ENCODE measurements at regions not wholly inside any gene's neighbourhood (a gene's known extent, or its start where the extent isn't known, plus 50 kb on each side); places are given as distances from the start of the nearest gene placed in this dataset.

GRCh38 chr18:22047485-22047884 is 121.9 kb upstream of the GATA6 start:
- Histone ChIP-seq H3K4me3 (no peak overlapping the region), H3K27ac (no peak overlapping the region)
- DNase-seq (ENCODE audit: low spot score) = no peak
- TF ChIP-seq CTCF (IDR thresholded peaks at IDR 0.05) = no peak

GRCh38 chr18:22048221-22048620 is 121.2 kb upstream of the GATA6 start:
- no peak for DNase-seq (ENCODE audit: low spot score)
- TF ChIP-seq CTCF (IDR thresholded peaks at IDR 0.05) = no peak
- H3K4me3 ChIP-seq = no peak overlapping the region
- H3K27ac ChIP-seq = no peak overlapping the region

GRCh38 chr18:22048932-22049615 is 120.3 kb upstream of the GATA6 start:
- no peak for DNase-seq (ENCODE audit: low spot score)
- no peak for TF ChIP-seq CTCF (IDR thresholded peaks at IDR 0.05)
- Histone ChIP-seq H3K4me3 (no peak overlapping the region), H3K27ac (no peak overlapping the region)

GRCh38 chr18:22052405-22053105 is 116.8 kb upstream of the GATA6 start:
- DNase-seq (ENCODE audit: low spot score) = no peak
- no peak for TF ChIP-seq CTCF (IDR thresholded peaks at IDR 0.05)
- no peak overlapping the region for H3K4me3 ChIP-seq
- no peak overlapping the region for H3K27ac ChIP-seq

GRCh38 chr18:22055466-22056238 is 113.7 kb upstream of the GATA6 start:
- TF ChIP-seq CTCF (IDR thresholded peaks at IDR 0.05) = no peak
- Histone ChIP-seq H3K4me3 (no peak overlapping the region), H3K27ac (no peak overlapping the region)
- DNase-seq (ENCODE audit: low spot score) = no peak

- Histone ChIP-seq H3K27ac (no peak overlapping the region), H3K4me3 (no peak overlapping the region)
- TF ChIP-seq CTCF (IDR thresholded peaks at IDR 0.05) = no peak
- DNase-seq (ENCODE audit: low spot score) = no peak
These were observed 112.4 kb upstream of the GATA6 start for GRCh38 chr18:22056950-22057349.
